ENCODE measurements at regions not wholly inside any gene's neighbourhood (a gene's known extent, or its start where the extent isn't known, plus 50 kb on each side); places are given as distances from the start of the nearest gene placed in this dataset.
"Not testable (repeated sequence)": the region's sequence is repeated elsewhere in the genome, so short reads cannot be mapped to it uniquely, and the experiment has no call there.

DNA sequence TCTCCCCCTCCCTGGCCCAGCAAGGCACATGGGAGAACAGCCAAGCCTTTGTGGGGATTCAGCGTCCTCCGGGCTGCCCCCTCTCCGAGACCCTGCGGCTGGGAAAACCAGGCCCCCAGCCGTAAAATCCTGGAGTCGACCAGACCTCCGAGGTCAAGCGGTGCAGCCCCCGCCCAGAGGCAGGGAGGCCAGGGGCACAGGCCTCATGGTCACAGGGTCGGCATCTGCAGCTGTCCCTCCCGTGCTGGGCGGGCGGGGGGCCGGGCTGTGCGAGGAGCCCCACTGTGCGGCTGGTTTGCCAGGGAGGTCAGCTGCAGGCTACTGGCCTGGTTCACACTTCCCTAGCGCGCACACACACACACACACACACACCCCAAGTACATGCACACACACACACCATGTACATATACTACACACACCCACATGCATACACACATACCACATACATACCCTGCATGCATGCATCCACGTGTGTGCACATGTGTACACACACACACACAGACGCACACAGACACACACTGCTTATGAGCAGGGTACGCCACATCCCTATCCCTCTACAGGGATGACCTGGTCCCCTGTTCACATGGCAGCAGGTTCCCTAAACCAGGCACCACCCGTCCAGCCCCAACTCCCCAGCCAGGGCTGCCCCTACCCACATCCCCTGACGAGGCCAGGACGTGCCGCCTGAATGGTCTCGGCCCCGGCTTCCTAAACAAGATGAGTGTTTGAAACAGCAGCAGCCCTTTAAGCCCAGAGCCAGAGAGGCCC lies 108.9 kb upstream of the CIBAR2 start:
- no peak for DNase-seq (ENCODE audit: low spot score)

DNA sequence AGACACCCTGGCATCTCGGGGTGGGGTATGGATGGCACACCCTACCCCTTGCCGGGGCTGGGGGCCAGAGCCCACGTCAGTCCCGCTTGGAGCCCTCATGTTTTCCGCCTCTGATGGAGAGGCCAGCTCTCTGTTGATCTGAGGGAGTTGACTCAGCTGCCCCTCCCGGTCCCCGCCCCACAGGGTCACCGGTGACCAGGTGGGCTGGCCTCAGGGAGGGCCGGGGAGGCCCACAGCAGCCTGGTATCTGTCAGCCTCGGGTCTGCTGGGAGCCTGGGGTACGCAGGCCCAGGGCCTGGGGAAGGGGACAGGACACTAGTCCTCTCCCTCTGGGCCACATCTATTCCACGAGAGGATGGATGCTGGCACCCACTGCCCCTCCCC lies 109.5 kb upstream of the CIBAR2 start:
- no peak for DNase-seq (ENCODE audit: low spot score)

DNA sequence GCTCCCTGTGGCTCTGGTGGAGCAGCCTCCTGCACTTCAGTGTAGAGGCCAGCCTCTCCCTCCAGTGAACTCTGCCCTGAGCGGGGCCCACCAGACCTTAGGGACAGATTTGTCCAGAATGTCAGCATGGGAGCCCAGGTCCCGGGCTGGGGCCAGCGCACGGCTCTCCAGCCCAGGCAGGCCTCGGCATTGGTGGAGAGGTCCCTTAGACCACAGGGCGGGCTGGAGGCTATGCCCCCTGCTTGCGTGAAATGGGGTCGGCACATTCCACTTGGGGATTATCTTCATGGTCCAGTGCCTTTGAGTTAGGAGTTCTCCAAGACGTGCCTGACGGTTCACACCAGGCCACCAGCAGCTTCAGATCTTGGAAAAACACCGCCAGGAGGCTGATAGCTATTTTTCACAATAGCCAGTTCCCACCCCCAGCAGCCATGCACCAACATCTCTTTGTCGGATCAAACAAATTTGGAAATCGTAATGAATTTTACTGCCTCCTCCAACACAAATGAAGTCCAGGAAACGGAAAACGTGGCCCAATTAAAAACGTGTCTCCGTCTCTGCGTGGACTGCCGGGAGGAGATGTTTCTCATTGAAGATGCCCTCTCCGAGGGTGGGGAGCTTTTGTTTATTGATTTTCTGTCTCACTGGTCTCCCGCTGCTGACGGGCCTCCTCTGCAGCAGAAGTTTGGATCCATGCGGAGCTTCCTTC lies 110.0 kb upstream of the CIBAR2 start:
- DNase-seq (ENCODE audit: low spot score): no peak

DNA sequence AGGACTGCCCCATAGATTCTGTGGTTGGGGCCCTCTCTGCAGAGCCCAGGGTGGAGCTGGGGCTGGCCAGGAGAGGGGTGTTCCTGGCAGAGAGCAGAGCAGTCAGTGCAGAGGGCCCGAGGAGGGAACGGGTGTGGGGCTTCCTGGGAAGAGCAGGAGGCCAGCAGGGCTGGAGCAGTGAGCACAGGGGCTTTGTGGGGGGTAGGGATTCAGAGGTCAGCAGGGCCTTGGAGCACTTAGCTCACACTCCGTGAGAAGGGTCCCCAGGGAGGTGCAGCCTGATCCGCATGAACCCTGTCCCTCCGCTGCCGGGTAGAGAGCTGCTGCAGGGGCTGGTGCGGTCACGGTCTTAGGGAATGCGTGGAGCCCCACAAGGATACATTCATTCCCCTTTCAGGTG lies 113.0 kb upstream of the CIBAR2 start:
- no peak for DNase-seq (ENCODE audit: low spot score)

DNA sequence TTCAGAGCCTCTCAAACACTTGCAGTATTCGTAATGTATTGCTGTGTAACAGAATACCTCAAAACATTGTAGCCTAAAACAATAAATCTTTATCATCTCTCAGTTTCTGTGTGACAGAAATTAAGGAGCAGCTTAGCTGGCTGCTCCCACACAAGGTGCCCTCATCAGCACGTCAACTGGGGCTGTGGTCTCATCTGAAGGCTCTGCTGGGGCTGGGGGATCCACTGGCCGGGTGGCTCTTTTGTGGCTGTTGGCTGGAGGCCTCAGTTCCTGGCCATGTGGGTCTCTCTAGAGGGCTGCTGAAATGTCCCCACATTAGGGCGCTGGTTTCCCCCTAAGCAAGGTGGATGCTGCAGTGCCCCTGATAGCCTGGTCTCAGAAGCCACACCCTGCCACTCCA lies 113.4 kb upstream of the CIBAR2 start:
- no peak for DNase-seq (ENCODE audit: low spot score)

DNA sequence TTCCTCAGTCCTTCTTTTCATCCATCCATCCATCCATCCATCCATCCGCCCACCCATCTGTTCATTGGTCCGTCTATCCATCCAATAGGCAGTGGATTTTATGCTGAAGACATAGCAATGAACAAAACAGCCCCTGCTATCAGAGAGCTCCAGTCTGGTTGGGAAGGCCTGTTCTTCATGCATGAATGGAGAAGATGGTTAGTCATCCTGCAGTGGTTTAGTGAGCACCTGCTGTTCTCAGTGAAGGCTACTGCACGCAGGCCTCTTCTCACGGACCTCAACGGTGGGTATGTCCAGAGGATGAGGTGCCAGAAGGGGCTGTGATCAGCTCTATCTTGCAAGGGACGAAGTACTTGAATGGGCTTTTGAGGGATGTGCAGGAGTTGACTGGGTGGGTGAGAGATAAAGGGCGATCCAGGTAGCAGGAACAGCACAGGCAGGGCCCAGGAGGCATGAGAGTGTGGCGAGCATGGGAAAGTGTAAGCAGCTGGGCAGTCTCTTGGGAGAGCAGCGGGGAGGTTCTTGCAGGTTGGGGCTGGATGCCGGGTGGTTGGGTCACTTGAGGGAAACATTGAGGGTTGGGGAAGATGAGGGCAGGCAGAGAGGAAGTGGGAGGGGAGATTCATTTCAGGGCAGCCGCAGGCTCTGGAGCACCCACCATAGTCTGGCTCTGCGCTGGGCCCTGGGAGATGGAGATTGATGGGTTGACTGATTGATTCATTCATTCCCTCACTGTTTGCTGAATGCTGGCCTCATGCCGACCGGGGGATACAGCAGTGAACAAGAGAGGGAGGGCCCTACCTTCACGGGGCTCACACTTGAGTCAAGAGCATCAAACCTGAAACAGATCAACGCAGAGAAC lies 115.0 kb upstream of the CIBAR2 start:
- DNase-seq (ENCODE audit: low spot score): no peak

DNA sequence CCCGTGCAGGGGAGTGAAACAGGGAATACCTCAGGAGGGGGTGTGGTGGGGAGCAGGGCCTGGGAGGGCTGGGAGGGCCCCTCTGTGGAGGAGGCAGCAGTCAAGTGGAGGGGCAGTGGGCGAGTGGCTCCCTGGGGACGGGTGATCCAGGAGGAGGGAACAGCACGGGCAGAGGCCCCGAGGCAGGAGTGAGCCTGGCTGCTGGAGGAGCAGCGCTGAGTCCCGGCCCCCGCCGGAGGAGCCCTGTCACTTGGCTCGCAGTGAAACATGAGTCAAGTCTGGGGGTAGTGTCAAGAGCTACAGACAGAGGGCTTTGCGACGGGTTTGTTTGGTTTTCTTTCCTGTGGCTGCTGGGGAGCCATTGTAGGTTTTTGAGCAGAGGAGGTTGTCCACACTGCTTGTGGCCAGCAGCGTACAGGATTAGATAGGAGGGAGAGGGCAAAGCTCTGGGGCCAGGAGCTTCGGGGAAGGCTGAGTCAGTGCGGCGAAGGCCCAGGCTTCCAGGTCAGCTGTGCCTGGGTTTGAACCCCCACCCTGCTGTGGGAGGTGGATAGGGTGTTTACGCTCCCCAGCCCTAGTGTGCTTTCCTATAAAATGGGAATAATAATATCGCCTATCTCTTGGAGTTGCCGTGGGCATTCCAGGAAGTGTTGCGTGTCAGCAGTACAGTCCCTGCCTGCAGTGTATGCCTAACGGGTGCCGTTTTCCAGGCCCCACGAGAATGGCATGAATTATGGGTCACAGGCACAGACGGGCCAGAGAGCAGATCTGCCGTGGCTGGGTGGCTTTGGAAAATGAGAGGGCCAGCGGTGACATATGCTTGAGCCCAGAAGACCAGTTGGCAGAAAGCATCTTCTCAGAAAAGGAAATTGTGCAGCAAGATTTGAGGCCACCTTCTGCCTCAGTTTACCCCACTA lies 115.9 kb upstream of the CIBAR2 start:
- no peak for DNase-seq (ENCODE audit: low spot score)

DNA sequence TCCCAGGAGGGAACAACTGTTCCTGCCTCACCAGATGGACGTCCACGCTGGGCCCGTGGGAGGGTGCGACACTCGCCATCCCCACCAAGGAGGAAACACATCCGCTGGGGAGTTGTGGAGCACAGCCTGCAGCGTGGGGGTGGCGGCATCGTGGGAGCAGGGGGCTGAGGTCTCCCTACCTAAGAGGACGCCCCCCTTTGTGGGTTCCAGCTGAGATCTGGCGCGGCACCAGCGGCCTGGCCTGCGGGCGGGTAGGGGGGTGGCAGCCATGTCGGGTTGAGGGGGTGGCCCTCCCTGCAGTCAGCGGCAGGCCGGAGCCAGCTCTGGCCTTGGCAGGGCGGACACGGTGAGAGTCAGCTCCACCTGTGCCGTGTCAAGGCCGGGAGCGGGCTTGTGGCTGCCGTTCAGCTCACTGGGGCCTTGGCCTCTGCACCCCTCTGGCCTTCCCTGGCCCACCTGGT lies 116.7 kb upstream of the CIBAR2 start:
- no peak for DNase-seq (ENCODE audit: low spot score)

DNA sequence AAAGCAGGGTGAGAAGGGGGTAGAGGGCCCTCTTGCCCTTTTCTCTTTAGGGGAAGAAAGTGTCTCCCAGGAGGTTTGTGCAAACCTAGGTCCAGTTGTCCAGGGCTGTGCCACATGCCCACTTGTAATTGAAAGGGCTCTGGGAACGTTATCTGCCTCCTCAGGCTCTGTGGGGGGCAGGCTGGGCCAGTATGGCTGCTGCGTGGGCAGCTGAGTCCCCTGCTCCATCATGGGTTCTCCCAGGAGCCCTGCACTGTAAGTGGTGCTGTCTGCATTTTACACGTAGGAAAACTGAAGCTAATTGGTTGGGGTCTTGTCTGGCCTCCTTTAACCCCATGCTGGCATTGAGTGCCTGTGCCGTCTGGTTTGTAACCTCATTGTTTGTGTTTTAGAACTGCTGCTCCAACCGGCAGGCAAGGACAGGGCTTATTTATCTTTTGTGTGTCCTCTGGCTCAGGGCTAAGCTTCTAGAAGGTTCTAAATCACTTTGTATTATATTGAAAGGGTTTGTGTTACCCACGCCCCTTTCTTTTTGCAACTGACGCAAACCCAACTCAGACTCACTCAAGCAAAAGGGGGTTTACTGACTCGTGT lies 117.7 kb upstream of the CIBAR2 start:
- DNase-seq (ENCODE audit: low spot score): no peak

DNA sequence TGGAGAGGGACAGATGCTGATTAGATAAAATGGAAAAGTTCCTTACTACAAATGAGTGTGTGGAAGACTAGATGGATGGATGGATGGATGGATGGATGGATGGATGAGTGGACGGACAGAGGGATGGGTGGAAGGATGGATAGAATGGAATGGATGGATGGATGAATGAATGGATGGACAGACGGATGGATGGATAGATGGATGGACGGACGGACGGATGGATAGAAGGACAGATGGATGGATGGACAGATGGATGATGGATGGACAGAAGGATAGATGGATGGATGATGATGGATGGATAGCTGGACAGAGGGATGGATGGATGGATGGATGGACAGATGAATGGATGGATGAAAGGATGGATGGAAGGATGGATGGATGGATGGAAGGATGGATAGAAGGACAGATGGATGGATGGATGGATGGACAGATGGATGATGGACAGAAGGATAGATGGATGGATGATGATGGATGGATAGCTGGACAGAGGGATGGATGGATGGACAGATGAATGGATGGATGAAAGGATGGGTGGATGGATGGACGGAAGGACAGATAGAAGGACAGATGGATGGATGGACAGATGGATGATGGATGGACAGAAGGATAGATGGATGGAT lies 118.6 kb upstream of the CIBAR2 start:
- not testable (repeated sequence) for DNase-seq (ENCODE audit: low spot score)

DNA sequence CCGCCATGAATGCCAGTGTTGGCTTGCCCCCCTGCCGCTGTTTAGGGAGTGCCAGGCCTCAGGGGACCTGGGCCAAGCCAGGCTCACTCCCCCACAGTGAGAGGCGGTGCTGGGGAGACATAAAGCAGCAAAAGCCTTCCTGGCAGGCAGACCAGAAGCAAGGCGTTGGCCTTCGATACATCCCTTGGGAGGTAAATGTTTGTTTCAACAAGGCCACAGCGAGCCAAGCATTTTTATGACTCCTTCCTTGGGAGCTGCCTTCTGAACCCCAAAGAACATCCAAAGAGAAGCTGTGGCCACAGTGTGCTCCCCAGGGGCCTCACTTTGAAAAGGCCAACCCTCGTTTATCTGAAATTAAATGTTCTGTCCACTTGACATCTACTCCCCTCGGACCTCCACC lies 119.7 kb upstream of the CIBAR2 start:
- no peak for DNase-seq (ENCODE audit: low spot score)

DNA sequence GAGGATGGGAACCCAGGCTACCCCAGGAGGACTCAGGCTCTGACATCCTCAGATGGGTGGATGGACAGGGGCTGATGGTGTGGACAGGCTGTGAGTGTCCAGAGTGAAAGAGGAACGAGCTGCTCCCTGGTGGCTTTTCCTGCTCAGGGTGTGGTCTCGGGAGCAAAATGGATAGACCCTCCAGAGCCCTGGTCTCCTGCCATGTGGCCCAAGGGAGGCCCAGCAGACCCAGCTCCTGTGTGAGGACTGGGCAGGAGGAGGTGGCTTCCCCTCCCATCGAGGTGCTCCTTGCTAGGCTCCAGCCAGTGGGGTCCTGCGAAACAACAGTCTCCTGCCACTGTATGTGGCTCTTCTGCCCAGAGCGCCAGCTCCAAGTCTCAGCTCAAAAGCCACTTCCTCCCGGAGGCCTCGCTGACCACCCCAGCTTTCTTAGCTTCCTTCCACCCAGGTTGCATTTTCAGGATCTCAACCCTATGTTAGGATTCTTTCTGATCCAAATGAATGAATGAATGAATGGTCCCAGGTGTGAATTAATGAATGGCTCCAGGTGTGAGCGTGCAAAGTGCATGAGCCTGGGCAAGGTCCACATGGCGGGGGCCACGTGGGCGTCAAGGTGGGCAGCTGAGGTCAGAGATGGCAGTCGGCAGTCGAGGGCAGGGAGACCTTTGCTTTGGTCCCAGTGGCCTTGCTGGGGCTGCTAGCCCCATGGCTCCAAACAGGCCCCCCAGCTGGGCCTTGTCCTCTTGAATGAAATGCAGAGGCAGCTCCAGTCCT lies 120.3 kb upstream of the CIBAR2 start:
- DNase-seq (ENCODE audit: low spot score): no peak

DNA sequence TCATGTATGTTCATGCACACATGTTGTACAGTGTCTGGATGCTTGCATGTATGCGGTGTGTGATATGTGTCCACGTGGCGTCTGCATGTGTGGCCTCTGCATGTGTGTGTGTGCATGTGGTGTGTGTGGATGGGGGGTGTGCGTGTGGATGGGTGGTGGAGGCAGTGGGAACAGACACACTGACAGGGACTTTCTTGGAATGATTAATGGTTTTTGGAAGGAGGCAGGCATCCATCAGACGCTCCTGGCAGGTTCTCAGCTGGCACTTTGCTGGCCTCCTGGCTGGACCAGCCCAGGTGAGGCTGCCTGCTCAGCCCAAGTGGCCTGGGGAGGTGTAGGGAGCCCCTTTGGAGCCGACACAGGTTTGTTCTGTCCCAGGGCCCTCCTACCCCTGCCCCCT lies 121.2 kb upstream of the CIBAR2 start:
- no peak for DNase-seq (ENCODE audit: low spot score)

DNA sequence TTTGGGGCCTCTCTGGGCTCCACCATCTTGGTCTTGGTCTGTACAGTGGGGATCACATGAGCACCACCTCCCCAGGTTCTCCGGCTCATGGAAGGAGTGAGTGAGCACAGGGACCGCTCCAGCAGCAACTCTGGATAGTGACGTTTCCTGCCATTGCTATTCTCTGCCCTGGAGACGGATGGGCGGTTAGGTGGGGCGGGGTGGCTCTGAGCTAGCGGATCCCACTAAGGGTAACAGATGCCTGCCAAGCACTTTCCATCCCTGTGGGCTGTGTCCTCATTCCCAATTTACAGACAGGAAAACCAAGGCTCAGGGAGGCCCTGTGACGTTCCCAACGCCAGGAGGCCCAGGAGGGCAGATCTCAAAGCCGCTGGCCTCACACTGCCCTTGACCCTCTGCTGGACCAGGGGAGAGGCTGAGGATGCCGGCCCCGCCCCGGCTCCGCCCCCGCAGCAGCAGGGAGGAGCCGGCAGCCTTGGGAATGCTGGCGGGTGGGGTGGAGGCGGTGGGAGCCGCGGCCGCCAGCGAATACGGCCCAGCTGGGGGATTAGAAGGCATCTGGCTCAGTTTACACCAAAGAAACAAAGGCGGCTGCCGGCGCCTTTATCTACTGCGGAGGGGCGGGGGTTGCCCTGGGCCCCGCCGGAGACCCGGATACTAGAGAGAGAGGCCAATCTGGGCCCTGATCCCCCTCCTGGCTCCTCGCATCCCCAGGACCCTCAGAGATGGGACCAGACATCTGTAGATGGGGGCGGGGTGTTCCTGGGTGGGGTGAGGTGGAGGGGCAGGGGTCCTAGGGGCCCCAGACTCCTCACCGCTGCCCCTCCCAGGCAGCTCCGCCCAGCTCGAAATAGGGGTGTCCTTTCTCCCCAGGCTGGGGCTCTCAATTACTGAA lies 122.3 kb upstream of the CIBAR2 start:
- no peak for DNase-seq (ENCODE audit: low spot score)

DNA sequence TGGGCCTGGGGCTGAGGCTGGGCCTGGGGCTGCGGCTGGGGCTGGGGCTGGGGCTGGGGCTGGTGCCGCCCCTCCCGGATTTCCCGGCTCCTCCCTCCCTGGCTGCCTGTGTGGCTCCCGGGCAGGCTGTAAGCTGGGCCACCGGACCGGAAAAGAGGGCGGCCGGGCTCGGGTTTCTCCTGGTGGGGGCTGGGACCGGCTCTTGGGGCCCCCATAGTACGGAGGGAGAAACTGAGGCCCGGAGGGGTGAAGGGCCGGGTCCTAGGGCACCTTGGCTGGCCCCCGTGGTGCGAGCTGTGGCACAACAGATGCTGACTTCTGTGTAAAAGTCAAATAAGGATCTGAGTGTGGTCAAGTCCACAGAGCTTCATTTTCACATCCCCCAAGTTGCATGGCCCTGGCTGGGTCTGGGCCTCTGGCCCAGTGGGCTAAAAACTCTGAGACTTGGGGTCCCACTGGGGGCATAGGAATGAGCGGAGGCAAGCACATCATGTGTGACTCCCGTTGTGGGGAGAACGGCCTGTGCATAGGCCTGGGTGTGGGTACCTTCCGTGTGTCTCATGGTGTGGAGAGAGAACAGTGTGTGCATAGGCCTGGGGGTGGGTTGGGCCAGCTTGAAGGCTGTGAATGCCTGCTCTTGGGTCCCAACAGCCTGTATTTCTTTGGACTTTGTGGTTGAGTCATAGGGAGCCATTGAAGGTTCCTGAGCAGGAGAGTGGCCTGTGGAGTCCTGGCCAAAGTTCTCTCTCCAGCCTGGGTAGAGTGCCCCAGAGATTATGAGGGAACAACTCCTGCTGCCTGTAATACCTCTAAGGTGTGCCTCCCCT lies 123.9 kb upstream of the CIBAR2 start:
- no peak for DNase-seq (ENCODE audit: low spot score)

DNA sequence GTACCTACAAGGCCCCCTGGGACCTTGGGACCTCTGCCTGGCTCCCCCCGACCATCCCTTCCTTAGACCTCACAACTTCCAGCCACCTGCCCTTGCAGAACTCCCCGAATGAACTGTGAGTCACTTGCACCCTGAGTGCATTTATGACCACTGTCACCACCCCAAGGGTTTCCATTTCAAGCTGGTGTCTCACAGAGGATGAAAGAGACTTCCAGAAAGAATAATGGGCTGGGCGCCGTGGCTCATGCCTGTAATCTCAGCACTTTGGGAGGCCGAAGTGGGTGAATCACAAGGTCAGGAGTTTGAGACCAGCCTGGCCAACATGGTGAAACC lies 124.5 kb upstream of the CIBAR2 start:
- no peak for DNase-seq (ENCODE audit: low spot score)

DNA sequence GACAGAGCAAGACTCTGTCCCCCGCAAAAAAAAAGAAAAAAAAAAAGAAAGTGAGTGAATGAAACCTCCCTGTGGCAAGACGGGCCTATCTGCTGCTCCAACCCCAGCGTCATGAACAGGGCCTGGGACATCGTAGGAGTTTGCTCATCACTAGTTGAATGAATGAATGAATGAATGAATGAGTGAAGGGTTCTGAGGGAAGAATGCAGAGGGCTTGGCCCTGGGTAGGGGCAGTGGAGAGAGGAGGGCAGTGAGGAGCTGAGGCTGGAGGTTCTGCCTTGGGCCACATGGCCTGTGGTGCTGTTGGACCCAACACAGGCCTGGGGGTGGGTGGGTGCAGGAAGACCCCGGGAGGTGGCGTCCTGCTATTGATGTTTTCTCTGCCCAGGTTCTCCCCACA lies 125.5 kb upstream of the CIBAR2 start:
- DNase-seq (ENCODE audit: low spot score): no peak

DNA sequence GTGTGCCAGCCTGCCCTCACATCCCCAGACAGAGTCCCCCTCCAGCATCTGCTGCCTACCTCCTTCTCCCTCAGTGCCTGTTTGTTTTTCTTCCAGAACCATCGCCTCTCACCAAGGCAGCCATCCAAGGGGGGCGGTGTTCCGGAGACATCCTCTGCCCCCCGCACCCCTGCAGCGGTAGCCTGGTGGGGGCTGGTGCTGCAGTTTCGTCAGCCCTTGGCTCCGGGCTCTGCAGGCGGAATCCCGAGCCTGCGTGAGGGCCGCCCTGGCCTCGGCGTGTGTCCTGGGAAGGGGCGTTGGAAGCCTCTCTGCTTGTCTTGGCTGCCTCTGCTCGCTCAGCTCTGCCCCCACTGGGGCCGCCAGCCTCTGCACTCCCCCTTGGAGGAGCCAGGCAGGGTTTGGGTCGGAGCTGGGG lies 126.0 kb upstream of the CIBAR2 start:
- no peak for DNase-seq (ENCODE audit: low spot score)

Data from hematopoietic multipotent progenitor cell treated with erythropoietin and hydrocortisone succinate and interleukin-3 and kit ligand, for 17 days (in vitro differentiated cells).